GM08714 (cell line): ENCODE measurements at regions not wholly inside any gene's neighbourhood (a gene's known extent, or its start where the extent isn't known, plus 50 kb on each side); places are given as distances from the start of the nearest gene placed in this dataset.

ENCODE experiments used
- H3K4me3 ChIP-seq: fragments of 200-500 bp; sonication (Bioruptor generic); 2 replicates; pipeline ENCODE4 v1.5.1; 2014; ENCODE audit warnings: mild to moderate bottlenecking, low read length, inconsistent platforms
- ZNF274 ChIP-seq: IDR thresholded peaks from 2 replicates; pipeline ENCODE4 v1.6.1; 2012; ENCODE audit warnings: mild to moderate bottlenecking, low read depth, low read length

- no peak for TF ChIP-seq ZNF274
These were observed 522.4 kb upstream of the NAALADL2 start for GRCh38 chr3:174336784-174337183.

GRCh38 chr3:174337227-174337626 is 521.9 kb upstream of the NAALADL2 start:
- no peak for TF ChIP-seq ZNF274
- H3K4me3 ChIP-seq = no peak overlapping the region

More at GRCh38 chr3:174336784-174337183, 522.4 kb upstream of the NAALADL2 start:
- H3K4me3 ChIP-seq = no peak overlapping the region

- no peak for TF ChIP-seq ZNF274
- no peak overlapping the region for H3K4me3 ChIP-seq
These were observed 518.2 kb upstream of the NAALADL2 start for GRCh38 chr3:174340624-174341587.

GRCh38 chr3:174342171-174342570 is 517.0 kb upstream of the NAALADL2 start:
- no peak for TF ChIP-seq ZNF274

GRCh38 chr3:174342941-174343501 is 516.1 kb upstream of the NAALADL2 start:
- TF ChIP-seq ZNF274 = no peak
- H3K4me3 ChIP-seq = no peak overlapping the region

More at GRCh38 chr3:174342171-174342570, 517.0 kb upstream of the NAALADL2 start:
- no peak overlapping the region for H3K4me3 ChIP-seq

GRCh38 chr3:174346141-174346540 is 513.0 kb upstream of the NAALADL2 start:
- TF ChIP-seq ZNF274 = no peak
- H3K4me3 ChIP-seq = no peak overlapping the region

- no peak for TF ChIP-seq ZNF274
- H3K4me3 ChIP-seq = no peak overlapping the region
These were observed 512.6 kb upstream of the NAALADL2 start for GRCh38 chr3:174346571-174346970.

- no peak overlapping the region for H3K4me3 ChIP-seq
- no peak for TF ChIP-seq ZNF274
These were observed 511.5 kb upstream of the NAALADL2 start for GRCh38 chr3:174347474-174348138.

GRCh38 chr3:174352227-174352626 is 506.9 kb upstream of the NAALADL2 start:
- no peak for TF ChIP-seq ZNF274
- no peak overlapping the region for H3K4me3 ChIP-seq

- TF ChIP-seq ZNF274 = no peak
- H3K4me3 ChIP-seq = no peak overlapping the region
These were observed 503.6 kb upstream of the NAALADL2 start for GRCh38 chr3:174355505-174355904.

- TF ChIP-seq ZNF274 = no peak
- no peak overlapping the region for H3K4me3 ChIP-seq
These were observed 502.5 kb upstream of the NAALADL2 start for GRCh38 chr3:174356596-174356995.

GRCh38 chr3:174358252-174358651 is 500.9 kb upstream of the NAALADL2 start:
- H3K4me3 ChIP-seq = no peak overlapping the region
- TF ChIP-seq ZNF274 = no peak

- no peak overlapping the region for H3K4me3 ChIP-seq
- TF ChIP-seq ZNF274 = no peak
These were observed 496.6 kb upstream of the NAALADL2 start for GRCh38 chr3:174362556-174362955.

GRCh38 chr3:174363256-174363655 is 495.9 kb upstream of the NAALADL2 start:
- H3K4me3 ChIP-seq = no peak overlapping the region
- TF ChIP-seq ZNF274 = no peak
